ENCODE measurements at regions not wholly inside any gene's neighbourhood (a gene's known extent, or its start where the extent isn't known, plus 50 kb on each side); places are given as distances from the start of the nearest gene placed in this dataset.
A peak's percentile ranks its signal among the peaks of the same experiment; 100 is the strongest.

GRCh38 chr13:80437231-80437630 lies 96.3 kb upstream of the SPRY2 start:
- no peak for DNase-seq (ENCODE audit: low read depth in 1 of 2, low spot score in 1 of 2)
- Histone ChIP-seq H3K27ac (replicated peaks) (no peak overlapping the region), H3K27me3 (ENCODE audit: insufficient read depth, poor library complexity, severe bottlenecking) (no peaks in the 10 kb centered on the region), H3K4me3 (replicated peaks; ENCODE audit: insufficient read depth, low read length) (no peak overlapping the region)
- no peak for TF ChIP-seq CTCF (IDR thresholded peaks at IDR 0.05; ENCODE audit: insufficient read depth, low read length)
- TF ChIP-seq SPI1 (IDR thresholded peaks at IDR 0.05; ENCODE audit: borderline replicate concordance, low read depth), result no peak
- no peak for TF ChIP-seq REST (IDR thresholded peaks at IDR 0.05; ENCODE audit: insufficient replicate concordance, low read depth)
- TF ChIP-seq POLR2AphosphoS5 (IDR thresholded peaks at IDR 0.05; ENCODE audit: low read depth), result no peak
- TF ChIP-seq GABPA (IDR thresholded peaks at IDR 0.05; ENCODE audit: low read depth), result no peak

GRCh38 chr13:80436571-80437169 lies 95.7 kb upstream of the SPRY2 start:
- Histone ChIP-seq H3K27ac (replicated peaks) (no peak overlapping the region), H3K27me3 (ENCODE audit: insufficient read depth, poor library complexity, severe bottlenecking) (no peaks in the 10 kb centered on the region), H3K4me3 (replicated peaks; ENCODE audit: insufficient read depth, low read length) (no peak overlapping the region)
- TF ChIP-seq SPI1 (IDR thresholded peaks at IDR 0.05; ENCODE audit: borderline replicate concordance, low read depth) (no peak), GABPA (IDR thresholded peaks at IDR 0.05; ENCODE audit: low read depth) (no peak)
- no peak for DNase-seq (ENCODE audit: low read depth in 1 of 2, low spot score in 1 of 2)

- DNase-seq (ENCODE audit: low read depth in 1 of 2, low spot score in 1 of 2), result no peak
- Histone ChIP-seq H3K27ac (replicated peaks) (no peak overlapping the region), H3K27me3 (ENCODE audit: insufficient read depth, poor library complexity, severe bottlenecking) (no peaks in the 10 kb centered on the region), H3K4me3 (replicated peaks; ENCODE audit: insufficient read depth, low read length) (no peak overlapping the region)
- no peak for TF ChIP-seq GABPA (IDR thresholded peaks at IDR 0.05; ENCODE audit: low read depth)
- TF ChIP-seq SPI1 (IDR thresholded peaks at IDR 0.05; ENCODE audit: borderline replicate concordance, low read depth), result no peak
- TF ChIP-seq CTCF (IDR thresholded peaks at IDR 0.05; ENCODE audit: insufficient read depth, low read length), result no peak
- TF ChIP-seq POLR2AphosphoS5 (IDR thresholded peaks at IDR 0.05; ENCODE audit: low read depth), result no peak
Observed at GRCh38 chr13:80430561-80430960, 89.6 kb upstream of the SPRY2 start.

- H3K4me3 ChIP-seq (replicated peaks; ENCODE audit: insufficient read depth, low read length), result no peak overlapping the region
- TF ChIP-seq SPI1 (IDR thresholded peaks at IDR 0.05; ENCODE audit: borderline replicate concordance, low read depth) (peak; percentile 45; the same call in 1 of the 2 replicates), POLR2AphosphoS5 (IDR thresholded peaks at IDR 0.05; ENCODE audit: low read depth) (no peak), REST (IDR thresholded peaks at IDR 0.05; ENCODE audit: insufficient replicate concordance, low read depth) (peak; percentile 53), CTCF (IDR thresholded peaks at IDR 0.05; ENCODE audit: insufficient read depth, low read length) (no peak), GABPA (IDR thresholded peaks at IDR 0.05; ENCODE audit: low read depth) (no peak)
- peak overlapping the region; percentile 9; the same call in 1 of the 2 replicates for H3K27ac ChIP-seq (replicated peaks)
- no peaks in the 10 kb centered on the region for H3K27me3 ChIP-seq (ENCODE audit: insufficient read depth, poor library complexity, severe bottlenecking)
- peak; percentile 51 to 53 for DNase-seq (ENCODE audit: low read depth in 1 of 2, low spot score in 1 of 2)
Observed at GRCh38 chr13:80428349-80429096, 87.6 kb upstream of the SPRY2 start.

All from HL-60 (cell line).